Ovary (tissue), 3 donors: ENCODE measurements at regions not wholly inside any gene's neighbourhood (a gene's known extent, or its start where the extent isn't known, plus 50 kb on each side); places are given as distances from the start of the nearest gene placed in this dataset.

Source experiments
- EP300 ChIP-seq: sonication (generic); formaldehyde crosslinking; IDR thresholded peaks from one replicate; pipeline ENCODE4 v1.6.1; 2017; ENCODE audit warnings: antibody characterized with exemption
- TF ChIP-seq, protein P1 (sequence below), 3 donors: fragments of 450-650 bp in 2 of 3; fragments of 200-600 bp in 1 of 3; IDR thresholded peaks; one replicate each; pipeline versions ENCODE4 v1.5.1 to v1.8.0; 2016 to 2022; ENCODE audit warnings: antibody characterized with exemption in 3 of 3, mild to moderate bottlenecking in 1 of 3
- donor health status: DM: no; HTN: no; CAD: no.

DNA sequence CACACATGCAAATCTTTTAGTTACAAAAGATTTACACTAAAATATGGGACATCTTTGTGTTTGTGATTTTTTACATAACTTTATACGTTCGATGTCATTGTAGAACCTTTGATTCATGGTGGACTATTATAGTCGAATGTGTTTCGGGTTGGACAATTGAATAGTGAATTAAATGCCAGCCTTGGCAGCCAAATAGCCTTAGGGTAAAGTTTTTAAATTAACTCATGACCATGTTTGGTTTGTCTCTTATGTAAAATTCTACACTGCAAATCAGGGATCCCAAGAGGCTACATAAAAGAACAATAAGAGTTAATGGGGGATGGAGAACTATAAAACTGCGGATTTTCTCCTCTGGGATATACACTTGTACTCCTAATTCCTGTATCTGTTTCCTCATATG, 1735.6 kb upstream of the SPRY2 start:
- no peak for TF ChIP-seq EP300
- TF ChIP-seq, protein P1, sequence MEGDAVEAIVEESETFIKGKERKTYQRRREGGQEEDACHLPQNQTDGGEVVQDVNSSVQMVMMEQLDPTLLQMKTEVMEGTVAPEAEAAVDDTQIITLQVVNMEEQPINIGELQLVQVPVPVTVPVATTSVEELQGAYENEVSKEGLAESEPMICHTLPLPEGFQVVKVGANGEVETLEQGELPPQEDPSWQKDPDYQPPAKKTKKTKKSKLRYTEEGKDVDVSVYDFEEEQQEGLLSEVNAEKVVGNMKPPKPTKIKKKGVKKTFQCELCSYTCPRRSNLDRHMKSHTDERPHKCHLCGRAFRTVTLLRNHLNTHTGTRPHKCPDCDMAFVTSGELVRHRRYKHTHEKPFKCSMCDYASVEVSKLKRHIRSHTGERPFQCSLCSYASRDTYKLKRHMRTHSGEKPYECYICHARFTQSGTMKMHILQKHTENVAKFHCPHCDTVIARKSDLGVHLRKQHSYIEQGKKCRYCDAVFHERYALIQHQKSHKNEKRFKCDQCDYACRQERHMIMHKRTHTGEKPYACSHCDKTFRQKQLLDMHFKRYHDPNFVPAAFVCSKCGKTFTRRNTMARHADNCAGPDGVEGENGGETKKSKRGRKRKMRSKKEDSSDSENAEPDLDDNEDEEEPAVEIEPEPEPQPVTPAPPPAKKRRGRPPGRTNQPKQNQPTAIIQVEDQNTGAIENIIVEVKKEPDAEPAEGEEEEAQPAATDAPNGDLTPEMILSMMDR (IDR thresholded peaks at IDR 0.05), result no peak
